LoVo (cell line): ENCODE measurements at regions not wholly inside any gene's neighbourhood (a gene's known extent, or its start where the extent isn't known, plus 50 kb on each side); places are given as distances from the start of the nearest gene placed in this dataset.

Experiments used
- DNase-seq: peaks from one replicate; pipeline ENCODE4 v3.0.0-alpha.2; 2016; ENCODE audit warnings: low spot score

GRCh38 chr2:41695198-41696113, 352.4 kb upstream of the PKDCC start:
- no peak for DNase-seq

- no peak for DNase-seq
Observed at GRCh38 chr2:41697389-41697788, 350.4 kb upstream of the PKDCC start.

- no peak for DNase-seq
Observed at GRCh38 chr2:41698678-41699422, 349.0 kb upstream of the PKDCC start.

GRCh38 chr2:41701231-41701630, 346.6 kb upstream of the PKDCC start:
- no peak for DNase-seq

GRCh38 chr2:41703123-41703522, 344.7 kb upstream of the PKDCC start:
- DNase-seq = no peak

- no peak for DNase-seq
Observed at GRCh38 chr2:41705634-41706033, 342.2 kb upstream of the PKDCC start.

GRCh38 chr2:41706286-41706685, 341.5 kb upstream of the PKDCC start:
- no peak for DNase-seq

GRCh38 chr2:41707790-41708451, 339.9 kb upstream of the PKDCC start:
- no peak for DNase-seq

GRCh38 chr2:41709702-41710599, 337.9 kb upstream of the PKDCC start:
- DNase-seq = no peak

GRCh38 chr2:41710944-41711343, 336.9 kb upstream of the PKDCC start:
- no peak for DNase-seq

GRCh38 chr2:41711736-41712135, 336.1 kb upstream of the PKDCC start:
- no peak for DNase-seq

GRCh38 chr2:41716497-41716896, 331.3 kb upstream of the PKDCC start:
- no peak for DNase-seq

GRCh38 chr2:41717839-41718238, 330.0 kb upstream of the PKDCC start:
- DNase-seq = no peak

- no peak for DNase-seq
Observed at GRCh38 chr2:41718705-41719104, 329.1 kb upstream of the PKDCC start.

- no peak for DNase-seq
Observed at GRCh38 chr2:41719756-41720155, 328.1 kb upstream of the PKDCC start.

GRCh38 chr2:41720331-41721251, 327.2 kb upstream of the PKDCC start:
- no peak for DNase-seq

- DNase-seq = no peak
Observed at GRCh38 chr2:41722668-41723369, 325.0 kb upstream of the PKDCC start.

GRCh38 chr2:41723526-41723925, 324.3 kb upstream of the PKDCC start:
- DNase-seq = no peak

- no peak for DNase-seq
Observed at GRCh38 chr2:41724465-41724864, 323.4 kb upstream of the PKDCC start.

GRCh38 chr2:41725901-41726300, 321.9 kb upstream of the PKDCC start:
- DNase-seq = no peak
